DND-41 (cell line): ENCODE measurements at regions not wholly inside any gene's neighbourhood (a gene's known extent, or its start where the extent isn't known, plus 50 kb on each side); places are given as distances from the start of the nearest gene placed in this dataset.

Source experiments
- EZH2 ChIP-seq: IDR thresholded peaks from 3 replicates; pipeline ENCODE4 v1.6.1; 2012; ENCODE audit warnings: borderline replicate concordance, low read depth, mild to moderate bottlenecking, moderate library complexity, low read length, inconsistent platforms; ENCODE audit not compliant: severe bottlenecking
- TF ChIP-seq, protein P1 (sequence below): IDR thresholded peaks from 2 replicates; pipeline ENCODE4 v1.5.1; 2012; ENCODE audit warnings: borderline replicate concordance, low read length, moderate library complexity, mild to moderate bottlenecking; ENCODE audit not compliant: poor library complexity, severe bottlenecking; ENCODE audit errors: extremely low read depth

DNA sequence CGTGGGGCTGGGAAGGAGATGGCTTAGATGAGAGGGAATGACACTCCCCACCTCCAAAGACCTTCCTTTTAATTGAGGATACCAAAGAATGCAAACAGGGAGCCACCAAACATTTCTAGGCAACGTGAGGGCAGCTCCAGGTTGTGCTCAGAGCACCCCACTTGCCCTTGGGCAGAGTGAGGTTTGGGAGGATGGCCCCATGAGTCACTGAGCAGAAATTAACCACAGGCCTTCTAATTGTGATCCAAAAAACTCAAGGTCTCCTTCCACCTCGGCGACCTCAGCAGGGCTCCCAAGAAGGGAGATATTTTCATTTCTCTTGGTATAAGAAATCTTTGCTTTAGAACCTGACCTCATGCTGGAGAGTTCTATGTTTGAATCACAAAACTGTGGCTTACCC, 305.0 kb upstream of the TPM1 start:
- TF ChIP-seq, protein P1, sequence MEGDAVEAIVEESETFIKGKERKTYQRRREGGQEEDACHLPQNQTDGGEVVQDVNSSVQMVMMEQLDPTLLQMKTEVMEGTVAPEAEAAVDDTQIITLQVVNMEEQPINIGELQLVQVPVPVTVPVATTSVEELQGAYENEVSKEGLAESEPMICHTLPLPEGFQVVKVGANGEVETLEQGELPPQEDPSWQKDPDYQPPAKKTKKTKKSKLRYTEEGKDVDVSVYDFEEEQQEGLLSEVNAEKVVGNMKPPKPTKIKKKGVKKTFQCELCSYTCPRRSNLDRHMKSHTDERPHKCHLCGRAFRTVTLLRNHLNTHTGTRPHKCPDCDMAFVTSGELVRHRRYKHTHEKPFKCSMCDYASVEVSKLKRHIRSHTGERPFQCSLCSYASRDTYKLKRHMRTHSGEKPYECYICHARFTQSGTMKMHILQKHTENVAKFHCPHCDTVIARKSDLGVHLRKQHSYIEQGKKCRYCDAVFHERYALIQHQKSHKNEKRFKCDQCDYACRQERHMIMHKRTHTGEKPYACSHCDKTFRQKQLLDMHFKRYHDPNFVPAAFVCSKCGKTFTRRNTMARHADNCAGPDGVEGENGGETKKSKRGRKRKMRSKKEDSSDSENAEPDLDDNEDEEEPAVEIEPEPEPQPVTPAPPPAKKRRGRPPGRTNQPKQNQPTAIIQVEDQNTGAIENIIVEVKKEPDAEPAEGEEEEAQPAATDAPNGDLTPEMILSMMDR: no peak
- TF ChIP-seq EZH2: no peak
